Neural crest cell (in vitro differentiated cells): ENCODE measurements at regions not wholly inside any gene's neighbourhood (a gene's known extent, or its start where the extent isn't known, plus 50 kb on each side); places are given as distances from the start of the nearest gene placed in this dataset.

Experiments
- DNase-seq: peaks from one replicate; pipeline ENCODE4 v3.0.0; 2021; ENCODE audit warnings: low read depth, mixed read lengths, low spot score
- H3K27ac Mint-ChIP-seq: one replicate; pipeline ENCODE4 v1.8.0; 2021; ENCODE audit warnings: mild to moderate bottlenecking, mixed read lengths; ENCODE audit not compliant: unreplicated experiment
- H3K27me3 Mint-ChIP-seq: 2 replicates; pipeline ENCODE4 v1.8.0; 2021; ENCODE audit warnings: low read depth, mild to moderate bottlenecking, mixed read lengths
- H3K36me3 Mint-ChIP-seq: 2 replicates; pipeline ENCODE4 v1.8.0; 2021; ENCODE audit warnings: low read depth, mild to moderate bottlenecking, mixed read lengths
- H3K4me1 Mint-ChIP-seq: 2 replicates; pipeline ENCODE4 v1.8.0; 2021; ENCODE audit warnings: mixed read lengths
- H3K4me3 Mint-ChIP-seq: one replicate; pipeline ENCODE4 v1.8.0; 2021; ENCODE audit warnings: mild to moderate bottlenecking, mixed read lengths
- H3K9me3 Mint-ChIP-seq: 2 replicates; pipeline ENCODE4 v1.8.0; 2021; ENCODE audit warnings: mixed read lengths
- TF ChIP-seq, protein P1 (sequence below): fragments of 200-600 bp; sonication (generic); conservative IDR thresholded peaks from 2 replicates; pipeline ENCODE4 v1.5.0; 2021; ENCODE audit warnings: antibody characterized with exemption, mild to moderate bottlenecking

DNA sequence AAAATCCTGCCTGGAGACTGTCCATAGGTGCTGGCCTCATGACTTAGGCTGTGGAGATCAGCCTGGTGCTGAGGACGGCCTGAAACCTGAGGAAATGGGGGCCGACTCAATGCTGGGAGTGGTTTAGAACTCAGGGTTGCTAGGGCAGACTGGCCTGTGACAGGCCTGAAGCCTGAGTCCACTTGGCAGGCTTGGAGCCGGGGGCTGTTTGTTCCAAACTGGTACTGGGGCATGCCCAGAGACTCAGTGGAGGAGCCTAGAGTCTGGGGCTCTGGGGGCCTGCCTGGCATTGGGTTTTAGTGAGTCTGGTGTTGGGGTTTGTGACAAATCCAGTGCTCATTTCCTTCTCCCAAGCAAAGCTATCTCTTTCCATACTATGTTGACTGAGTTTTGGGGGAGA is 489.7 kb upstream of the CNKSR2 start:
- Mint-ChIP-seq H3K27me3 (no peaks in the 10 kb centered on the region), H3K4me1 (no peaks in the 10 kb centered on the region), H3K9me3 (peaks cover 22% of the 10 kb centered on the region), H3K36me3 (peaks cover 5% of the 10 kb centered on the region), H3K4me3 (no peak overlapping the region), H3K27ac (no peak overlapping the region)
- TF ChIP-seq, protein P1, sequence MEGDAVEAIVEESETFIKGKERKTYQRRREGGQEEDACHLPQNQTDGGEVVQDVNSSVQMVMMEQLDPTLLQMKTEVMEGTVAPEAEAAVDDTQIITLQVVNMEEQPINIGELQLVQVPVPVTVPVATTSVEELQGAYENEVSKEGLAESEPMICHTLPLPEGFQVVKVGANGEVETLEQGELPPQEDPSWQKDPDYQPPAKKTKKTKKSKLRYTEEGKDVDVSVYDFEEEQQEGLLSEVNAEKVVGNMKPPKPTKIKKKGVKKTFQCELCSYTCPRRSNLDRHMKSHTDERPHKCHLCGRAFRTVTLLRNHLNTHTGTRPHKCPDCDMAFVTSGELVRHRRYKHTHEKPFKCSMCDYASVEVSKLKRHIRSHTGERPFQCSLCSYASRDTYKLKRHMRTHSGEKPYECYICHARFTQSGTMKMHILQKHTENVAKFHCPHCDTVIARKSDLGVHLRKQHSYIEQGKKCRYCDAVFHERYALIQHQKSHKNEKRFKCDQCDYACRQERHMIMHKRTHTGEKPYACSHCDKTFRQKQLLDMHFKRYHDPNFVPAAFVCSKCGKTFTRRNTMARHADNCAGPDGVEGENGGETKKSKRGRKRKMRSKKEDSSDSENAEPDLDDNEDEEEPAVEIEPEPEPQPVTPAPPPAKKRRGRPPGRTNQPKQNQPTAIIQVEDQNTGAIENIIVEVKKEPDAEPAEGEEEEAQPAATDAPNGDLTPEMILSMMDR, result no peak
- DNase-seq, result no peak

DNA sequence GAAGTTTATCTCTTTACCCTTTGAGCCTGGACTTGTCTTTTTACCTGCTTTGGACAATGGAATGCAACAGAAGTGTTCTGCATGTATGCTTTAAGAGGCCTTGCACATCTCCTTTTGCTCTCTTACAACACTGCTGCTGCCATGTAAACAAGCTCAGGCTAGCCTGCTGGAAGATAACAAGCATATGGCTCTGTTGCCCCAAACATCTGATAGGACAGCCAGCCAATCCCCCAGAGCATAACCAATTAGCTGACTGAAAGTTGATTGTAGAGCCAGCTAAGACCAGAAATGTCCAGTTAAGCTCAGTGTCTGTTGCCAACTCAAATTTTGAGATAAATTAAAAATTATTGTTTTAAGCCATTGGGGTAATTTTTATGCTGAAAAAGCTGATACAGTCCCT is 510.6 kb upstream of the CNKSR2 start:
- Mint-ChIP-seq H3K27ac (no peak overlapping the region), H3K4me3 (no peak overlapping the region), H3K36me3 (peaks cover 12% of the 10 kb centered on the region), H3K27me3 (no peaks in the 10 kb centered on the region), H3K4me1 (peaks cover under 1% of the 10 kb centered on the region), H3K9me3 (peaks cover 20% of the 10 kb centered on the region)
- TF ChIP-seq, protein P1, result no peak
- DNase-seq, result no peak

DNA sequence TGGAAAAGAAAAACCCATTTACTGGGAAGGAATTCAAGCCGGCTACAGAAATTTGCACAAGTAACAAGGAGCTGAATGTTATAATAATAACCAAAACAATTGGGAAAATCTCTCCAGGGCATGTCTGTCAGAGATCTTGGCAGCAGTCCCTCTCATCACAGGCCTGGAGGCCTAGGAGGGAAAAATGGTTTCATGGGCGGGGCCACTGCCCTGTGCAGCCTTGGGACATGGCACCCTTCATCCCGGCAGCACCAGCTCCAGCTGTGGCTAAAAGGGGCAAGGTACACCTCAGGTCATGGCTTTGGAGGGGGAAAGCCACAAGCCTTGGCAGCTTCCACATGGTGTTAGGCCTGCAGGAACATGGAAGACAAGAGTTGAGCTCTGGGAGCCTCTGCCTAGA is 513.1 kb upstream of the CNKSR2 start:
- Mint-ChIP-seq H3K4me3 (no peak overlapping the region), H3K4me1 (peaks cover 23% of the 10 kb centered on the region), H3K27ac (no peak overlapping the region), H3K36me3 (peaks cover 16% of the 10 kb centered on the region), H3K9me3 (peaks cover 18% of the 10 kb centered on the region), H3K27me3 (no peaks in the 10 kb centered on the region)
- DNase-seq, result no peak
- TF ChIP-seq, protein P1, result no peak

DNA sequence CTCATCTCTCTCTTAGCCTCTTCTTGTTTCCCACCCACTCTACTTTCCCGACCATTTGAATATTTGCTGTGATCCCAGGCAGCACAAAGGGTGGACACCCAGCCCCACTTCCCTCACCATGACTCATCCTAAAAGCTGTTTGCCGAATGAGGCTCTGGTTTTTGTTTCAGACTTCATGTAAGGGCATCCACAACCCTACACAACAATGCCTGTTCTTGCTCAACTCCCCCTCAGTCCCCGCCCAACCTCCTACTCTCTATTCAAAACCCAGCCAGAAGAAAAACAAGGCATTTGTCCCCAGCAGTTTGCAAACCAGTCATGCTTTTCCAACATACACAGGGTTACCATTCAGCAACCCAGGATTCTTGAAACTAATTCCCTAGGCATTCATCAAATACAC is 516.5 kb upstream of the CNKSR2 start:
- H3K27ac Mint-ChIP-seq, result peak overlapping the region; percentile 83

DNA sequence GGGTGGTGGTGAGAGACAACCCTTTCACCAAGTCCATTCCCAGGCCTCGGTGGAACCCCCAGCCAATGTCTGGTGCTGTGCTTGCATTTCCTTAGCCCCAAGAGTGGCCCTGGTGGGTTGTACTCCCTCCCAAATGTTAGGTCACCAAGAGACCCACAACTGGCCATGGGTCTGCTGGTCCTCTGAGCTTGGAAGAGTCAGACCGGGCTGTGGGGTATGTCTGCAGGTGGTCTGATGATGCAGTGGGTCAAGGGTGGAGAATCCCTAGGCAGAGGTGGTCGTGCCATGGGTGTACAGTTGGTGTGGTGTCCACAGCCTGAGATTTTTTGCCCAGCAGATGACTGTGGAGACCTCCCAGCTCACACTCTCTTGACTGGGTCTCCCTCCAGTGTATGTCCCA is 535.7 kb upstream of the CNKSR2 start:
- no peak overlapping the region for H3K4me3 Mint-ChIP-seq
- peaks cover 14% of the 10 kb centered on the region for H3K9me3 Mint-ChIP-seq

More for the DNA sequence above, 516.5 kb upstream of the CNKSR2 start:
- TF ChIP-seq, protein P1, result no peak
- DNase-seq, result peak; percentile 5
- Mint-ChIP-seq H3K36me3 (peaks cover 16% of the 10 kb centered on the region), H3K4me1 (peaks cover 28% of the 10 kb centered on the region), H3K27me3 (no peaks in the 10 kb centered on the region), H3K9me3 (peaks cover 13% of the 10 kb centered on the region), H3K4me3 (peak overlapping the region; percentile 46)

More for the DNA sequence above, 535.7 kb upstream of the CNKSR2 start:
- TF ChIP-seq, protein P1, result no peak
- no peaks in the 10 kb centered on the region for H3K27me3 Mint-ChIP-seq
- no peaks in the 10 kb centered on the region for H3K4me1 Mint-ChIP-seq
- DNase-seq, result no peak
- H3K27ac Mint-ChIP-seq, result no peak overlapping the region
- H3K36me3 Mint-ChIP-seq, result peaks cover 2% of the 10 kb centered on the region
